HG03432 (cell line): ENCODE measurements at regions not wholly inside any gene's neighbourhood (a gene's known extent, or its start where the extent isn't known, plus 50 kb on each side); places are given as distances from the start of the nearest gene placed in this dataset.

Experiments used
- ATAC-seq: cut with Tn5 transposase; IDR thresholded peaks from one replicate; pipeline ENCODE4 v1.9.1; 2021; ENCODE audit warnings: mild to moderate bottlenecking, moderate library complexity; ENCODE audit not compliant: unreplicated experiment

- ATAC-seq, result peak; percentile 44
Observed at GRCh38 chr5:65068410-65068809, 299.7 kb downstream of the CWC27 start.

GRCh38 chr5:65070026-65070425 is 301.3 kb downstream of the CWC27 start:
- ATAC-seq, result no peak

GRCh38 chr5:65072850-65073249 is 304.1 kb downstream of the CWC27 start:
- peak; percentile 34 for ATAC-seq

- peak; percentile 7 for ATAC-seq
Observed at GRCh38 chr5:65073250-65073661, 304.5 kb downstream of the CWC27 start.

- ATAC-seq, result no peak
Observed at GRCh38 chr5:65075623-65076250, 307.0 kb downstream of the CWC27 start.

- ATAC-seq, result peak; percentile 85
Observed at GRCh38 chr5:65076251-65076869, 307.6 kb downstream of the CWC27 start.

GRCh38 chr5:65077653-65078052 is 308.9 kb downstream of the CWC27 start:
- ATAC-seq, result no peak

- ATAC-seq, result no peak
Observed at GRCh38 chr5:65078331-65078730, 309.6 kb downstream of the CWC27 start.

GRCh38 chr5:65081071-65081470 is 312.3 kb downstream of the CWC27 start:
- ATAC-seq, result no peak

GRCh38 chr5:65084795-65085515 is 316.2 kb downstream of the CWC27 start:
- ATAC-seq, result no peak

- no peak for ATAC-seq
Observed at GRCh38 chr5:65085516-65085850, 316.8 kb downstream of the CWC27 start.

- ATAC-seq, result no peak
Observed at GRCh38 chr5:65086234-65086890, 317.6 kb downstream of the CWC27 start.

GRCh38 chr5:65087154-65087553 is 318.4 kb downstream of the CWC27 start:
- ATAC-seq, result no peak

GRCh38 chr5:65094279-65094678 is 325.5 kb downstream of the CWC27 start:
- ATAC-seq, result no peak

- no peak for ATAC-seq
Observed at GRCh38 chr5:65098393-65098792, 329.7 kb downstream of the CWC27 start.
